ENCODE measurements at regions not wholly inside any gene's neighbourhood (a gene's known extent, or its start where the extent isn't known, plus 50 kb on each side); places are given as distances from the start of the nearest gene placed in this dataset.

DNA sequence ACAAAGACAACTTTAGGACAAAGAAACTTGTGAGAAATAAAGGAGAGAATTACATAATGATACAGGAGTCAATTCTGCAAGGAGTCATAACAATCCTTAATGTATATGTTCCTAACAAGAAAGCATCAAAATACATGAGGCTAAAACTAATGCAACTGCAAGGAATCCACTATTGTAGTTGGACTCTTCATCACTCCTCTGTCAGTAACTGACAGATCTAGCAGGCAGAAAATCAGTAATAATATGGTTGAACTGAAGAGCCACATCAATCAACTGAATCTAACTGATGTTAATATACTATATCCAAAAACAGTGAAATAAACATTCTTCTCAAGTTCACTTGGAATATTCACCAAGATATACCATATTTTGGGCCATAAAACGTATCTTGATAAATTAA is 1806.4 kb upstream of the CELF4 start:
- TF ChIP-seq ELF4 (IDR thresholded peaks at IDR 0.05) (no peak), SUZ12 (IDR thresholded peaks at IDR 0.05) (no peak), ARNT (IDR thresholded peaks at IDR 0.05) (no peak), TARDBP (IDR thresholded peaks at IDR 0.05) (no peak), L3MBTL2 (conservative IDR thresholded peaks at IDR 0.05) (no peak)

All from HEK293T (cell line).